ENCODE measurements at regions not wholly inside any gene's neighbourhood (a gene's known extent, or its start where the extent isn't known, plus 50 kb on each side); places are given as distances from the start of the nearest gene placed in this dataset.

DNA sequence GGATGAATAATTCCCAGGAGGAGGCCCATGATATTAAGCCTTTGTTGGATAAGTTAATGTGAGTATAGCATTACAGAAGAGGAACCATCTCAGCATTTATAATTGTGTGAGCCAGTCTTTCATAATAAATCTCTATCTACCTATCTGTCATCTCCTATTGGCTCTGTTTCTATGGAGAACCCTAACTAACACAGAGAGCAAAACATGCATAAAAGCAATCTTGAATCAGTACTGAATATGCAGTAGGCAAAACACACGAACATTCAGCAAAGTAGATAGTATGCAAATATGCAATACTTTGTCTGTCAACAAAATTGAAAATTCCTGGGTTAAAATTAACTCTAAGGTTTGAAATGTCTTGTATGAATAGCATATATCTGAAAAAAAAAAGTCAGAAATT lies 966.3 kb downstream of the DIAPH3 start (continued):
- TF ChIP-seq, protein P1, sequence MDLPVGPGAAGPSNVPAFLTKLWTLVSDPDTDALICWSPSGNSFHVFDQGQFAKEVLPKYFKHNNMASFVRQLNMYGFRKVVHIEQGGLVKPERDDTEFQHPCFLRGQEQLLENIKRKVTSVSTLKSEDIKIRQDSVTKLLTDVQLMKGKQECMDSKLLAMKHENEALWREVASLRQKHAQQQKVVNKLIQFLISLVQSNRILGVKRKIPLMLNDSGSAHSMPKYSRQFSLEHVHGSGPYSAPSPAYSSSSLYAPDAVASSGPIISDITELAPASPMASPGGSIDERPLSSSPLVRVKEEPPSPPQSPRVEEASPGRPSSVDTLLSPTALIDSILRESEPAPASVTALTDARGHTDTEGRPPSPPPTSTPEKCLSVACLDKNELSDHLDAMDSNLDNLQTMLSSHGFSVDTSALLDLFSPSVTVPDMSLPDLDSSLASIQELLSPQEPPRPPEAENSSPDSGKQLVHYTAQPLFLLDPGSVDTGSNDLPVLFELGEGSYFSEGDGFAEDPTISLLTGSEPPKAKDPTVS (IDR thresholded peaks at IDR 0.05; ENCODE audit: low read depth, low read length): no peak
- TF ChIP-seq, protein P2, sequence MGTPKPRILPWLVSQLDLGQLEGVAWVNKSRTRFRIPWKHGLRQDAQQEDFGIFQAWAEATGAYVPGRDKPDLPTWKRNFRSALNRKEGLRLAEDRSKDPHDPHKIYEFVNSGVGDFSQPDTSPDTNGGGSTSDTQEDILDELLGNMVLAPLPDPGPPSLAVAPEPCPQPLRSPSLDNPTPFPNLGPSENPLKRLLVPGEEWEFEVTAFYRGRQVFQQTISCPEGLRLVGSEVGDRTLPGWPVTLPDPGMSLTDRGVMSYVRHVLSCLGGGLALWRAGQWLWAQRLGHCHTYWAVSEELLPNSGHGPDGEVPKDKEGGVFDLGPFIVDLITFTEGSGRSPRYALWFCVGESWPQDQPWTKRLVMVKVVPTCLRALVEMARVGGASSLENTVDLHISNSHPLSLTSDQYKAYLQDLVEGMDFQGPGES (IDR thresholded peaks at IDR 0.05): no peak
- no peak for TF ChIP-seq SIX5 (IDR thresholded peaks at IDR 0.05; ENCODE audit: low read depth, low read length, severe bottlenecking)

DNA sequence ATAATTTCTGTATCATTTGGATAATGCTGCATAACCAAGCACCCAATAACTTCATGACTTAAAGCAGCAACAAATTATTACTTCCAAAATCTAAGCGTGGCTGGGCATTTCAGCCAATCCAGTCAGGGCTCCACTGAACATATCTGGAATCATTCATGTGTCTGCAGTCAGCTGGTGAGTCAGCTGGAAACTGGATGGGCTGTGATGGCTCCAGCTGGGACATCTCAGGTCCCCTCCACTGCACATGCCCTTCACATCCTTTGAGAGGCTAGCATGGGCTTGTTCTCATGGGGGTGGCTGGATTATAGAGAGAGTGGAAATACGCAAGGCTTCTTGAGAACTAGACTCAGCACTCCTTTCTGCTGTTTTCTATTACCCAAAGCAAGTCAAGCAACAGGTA lies 961.9 kb downstream of the DIAPH3 start:
- intact Hi-C loops (cut with micrococcal nuclease; ENCODE audit: unreplicated experiment) (no loop called here), in situ Hi-C loops (cut with MboI) (no loop called here)
- H3K9me3 ChIP-seq (replicated peaks; ENCODE audit: control insufficient read depth, insufficient read depth, low read length): no peaks in the 10 kb centered on the region
- CTCF ChIA-PET: interaction anchor here (0.8 kb wide), 1 partner anchor 19 kb away, joined by 3 read pairs; no protein-coding TSS in a partner anchor
- H3K9ac ChIP-seq (ENCODE audit: control insufficient read depth, insufficient read depth, low read length): no peak overlapping the region
- RAD21 ChIA-PET (ENCODE audit: unreplicated experiment): no interaction called here
- 32% methylated on average over 2 of the region's 2 CpGs for WGBS (ENCODE audit: insufficient coverage, insufficient replicate concordance, low lambda C conversion rate, missing lambda C conversion rate)
- no peaks in the 10 kb centered on the region for H3K79me2 ChIP-seq (ENCODE audit: control insufficient read depth, insufficient read depth, low read length)
- FAIRE-seq (no peak), ATAC-seq (no peak), DNase-seq (ENCODE audit: low read depth, low spot score) (no peak)
- no TSS peak for BruUV-seq (replicated peaks)
- no peaks in the 10 kb centered on the region for H3K4me1 ChIP-seq (ENCODE audit: control insufficient read depth, insufficient read depth, low read length)
- POLR2A ChIA-PET: no interaction called here
- no peak overlapping the region for H3K4me3 ChIP-seq
- SMC1A ChIA-PET (ENCODE audit: uncharacterized antibody, unreplicated experiment): no interaction called here
- H3K27me3 ChIP-seq (replicated peaks in 1 of 2; ENCODE audit: control insufficient read depth in 2 of 2, insufficient read depth in 2 of 2, low read length in 1 of 2): no peaks in the 10 kb centered on the region
- no peaks in the 10 kb centered on the region for H4K20me1 ChIP-seq (ENCODE audit: control insufficient read depth, insufficient read depth)
- no peaks in the 10 kb centered on the region for H3K36me3 ChIP-seq (ENCODE audit: control insufficient read depth in 2 of 2, insufficient read depth in 2 of 2, low read length in 1 of 2)
- H3K4me2 ChIP-seq (ENCODE audit: control insufficient read depth, insufficient read depth): no peak overlapping the region
- no peak overlapping the region for H2AFZ ChIP-seq (ENCODE audit: control insufficient read depth, low read depth, low read length)
- no peak overlapping the region for H3K27ac ChIP-seq (ENCODE audit: control insufficient read depth, insufficient read depth)
- no peak for TF ChIP-seq BMI1 (IDR thresholded peaks at IDR 0.05; ENCODE audit: borderline replicate concordance)
- no peak for TF ChIP-seq CBX5 (IDR thresholded peaks at IDR 0.05; ENCODE audit: low read depth)
- TF ChIP-seq, protein P3, sequence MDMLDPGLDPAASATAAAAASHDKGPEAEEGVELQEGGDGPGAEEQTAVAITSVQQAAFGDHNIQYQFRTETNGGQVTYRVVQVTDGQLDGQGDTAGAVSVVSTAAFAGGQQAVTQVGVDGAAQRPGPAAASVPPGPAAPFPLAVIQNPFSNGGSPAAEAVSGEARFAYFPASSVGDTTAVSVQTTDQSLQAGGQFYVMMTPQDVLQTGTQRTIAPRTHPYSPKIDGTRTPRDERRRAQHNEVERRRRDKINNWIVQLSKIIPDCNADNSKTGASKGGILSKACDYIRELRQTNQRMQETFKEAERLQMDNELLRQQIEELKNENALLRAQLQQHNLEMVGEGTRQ (IDR thresholded peaks at IDR 0.05; ENCODE audit: borderline replicate concordance, low read depth, low read length): no peak
- TF ChIP-seq FOS (IDR thresholded peaks at IDR 0.05; ENCODE audit: borderline replicate concordance, extremely low read depth, insufficient read length): no peak
- TF ChIP-seq CBX3 (IDR thresholded peaks at IDR 0.05; ENCODE audit: borderline replicate concordance, low read depth): no peak
- TF ChIP-seq POLR2A (IDR thresholded peaks at IDR 0.05; ENCODE audit: low read depth, low read length): no peak
- TF ChIP-seq, protein P4, sequence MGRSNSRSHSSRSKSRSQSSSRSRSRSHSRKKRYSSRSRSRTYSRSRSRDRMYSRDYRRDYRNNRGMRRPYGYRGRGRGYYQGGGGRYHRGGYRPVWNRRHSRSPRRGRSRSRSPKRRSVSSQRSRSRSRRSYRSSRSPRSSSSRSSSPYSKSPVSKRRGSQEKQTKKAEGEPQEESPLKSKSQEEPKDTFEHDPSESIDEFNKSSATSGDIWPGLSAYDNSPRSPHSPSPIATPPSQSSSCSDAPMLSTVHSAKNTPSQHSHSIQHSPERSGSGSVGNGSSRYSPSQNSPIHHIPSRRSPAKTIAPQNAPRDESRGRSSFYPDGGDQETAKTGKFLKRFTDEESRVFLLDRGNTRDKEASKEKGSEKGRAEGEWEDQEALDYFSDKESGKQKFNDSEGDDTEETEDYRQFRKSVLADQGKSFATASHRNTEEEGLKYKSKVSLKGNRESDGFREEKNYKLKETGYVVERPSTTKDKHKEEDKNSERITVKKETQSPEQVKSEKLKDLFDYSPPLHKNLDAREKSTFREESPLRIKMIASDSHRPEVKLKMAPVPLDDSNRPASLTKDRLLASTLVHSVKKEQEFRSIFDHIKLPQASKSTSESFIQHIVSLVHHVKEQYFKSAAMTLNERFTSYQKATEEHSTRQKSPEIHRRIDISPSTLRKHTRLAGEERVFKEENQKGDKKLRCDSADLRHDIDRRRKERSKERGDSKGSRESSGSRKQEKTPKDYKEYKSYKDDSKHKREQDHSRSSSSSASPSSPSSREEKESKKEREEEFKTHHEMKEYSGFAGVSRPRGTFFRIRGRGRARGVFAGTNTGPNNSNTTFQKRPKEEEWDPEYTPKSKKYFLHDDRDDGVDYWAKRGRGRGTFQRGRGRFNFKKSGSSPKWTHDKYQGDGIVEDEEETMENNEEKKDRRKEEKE (IDR thresholded peaks at IDR 0.05): no peak
- no peak for TF ChIP-seq RFX5 (IDR thresholded peaks at IDR 0.05; ENCODE audit: low read depth, low read length)
- TF ChIP-seq MYC (IDR thresholded peaks at IDR 0.05; ENCODE audit: insufficient read depth, insufficient read length, insufficient replicate concordance, low read length, severe bottlenecking): no peak
- TF ChIP-seq TAF1 (IDR thresholded peaks at IDR 0.05; ENCODE audit: borderline replicate concordance, low read depth, low read length): no peak
- TF ChIP-seq, protein P5, sequence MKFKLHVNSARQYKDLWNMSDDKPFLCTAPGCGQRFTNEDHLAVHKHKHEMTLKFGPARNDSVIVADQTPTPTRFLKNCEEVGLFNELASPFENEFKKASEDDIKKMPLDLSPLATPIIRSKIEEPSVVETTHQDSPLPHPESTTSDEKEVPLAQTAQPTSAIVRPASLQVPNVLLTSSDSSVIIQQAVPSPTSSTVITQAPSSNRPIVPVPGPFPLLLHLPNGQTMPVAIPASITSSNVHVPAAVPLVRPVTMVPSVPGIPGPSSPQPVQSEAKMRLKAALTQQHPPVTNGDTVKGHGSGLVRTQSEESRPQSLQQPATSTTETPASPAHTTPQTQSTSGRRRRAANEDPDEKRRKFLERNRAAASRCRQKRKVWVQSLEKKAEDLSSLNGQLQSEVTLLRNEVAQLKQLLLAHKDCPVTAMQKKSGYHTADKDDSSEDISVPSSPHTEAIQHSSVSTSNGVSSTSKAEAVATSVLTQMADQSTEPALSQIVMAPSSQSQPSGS (IDR thresholded peaks at IDR 0.05; ENCODE audit: low read length): no peak
- TF ChIP-seq, protein P6, sequence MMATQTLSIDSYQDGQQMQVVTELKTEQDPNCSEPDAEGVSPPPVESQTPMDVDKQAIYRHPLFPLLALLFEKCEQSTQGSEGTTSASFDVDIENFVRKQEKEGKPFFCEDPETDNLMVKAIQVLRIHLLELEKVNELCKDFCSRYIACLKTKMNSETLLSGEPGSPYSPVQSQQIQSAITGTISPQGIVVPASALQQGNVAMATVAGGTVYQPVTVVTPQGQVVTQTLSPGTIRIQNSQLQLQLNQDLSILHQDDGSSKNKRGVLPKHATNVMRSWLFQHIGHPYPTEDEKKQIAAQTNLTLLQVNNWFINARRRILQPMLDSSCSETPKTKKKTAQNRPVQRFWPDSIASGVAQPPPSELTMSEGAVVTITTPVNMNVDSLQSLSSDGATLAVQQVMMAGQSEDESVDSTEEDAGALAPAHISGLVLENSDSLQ (IDR thresholded peaks at IDR 0.05): no peak
